Gastroesophageal sphincter (tissue), 3 donors: ENCODE measurements at regions not wholly inside any gene's neighbourhood (a gene's known extent, or its start where the extent isn't known, plus 50 kb on each side); places are given as distances from the start of the nearest gene placed in this dataset.

Source experiments
- CTCF ChIP-seq, 4 experiments: fragments of 200-600 bp in 2 of 4; fragments of 450-650 bp in 2 of 4; sonication (generic) in 1 of 4; IDR thresholded peaks; one replicate each; pipeline ENCODE4 v1.5.1; 2017 to 2019; ENCODE audit warnings: antibody characterized with exemption in 4 of 4, mild to moderate bottlenecking in 2 of 4, moderate library complexity in 2 of 4
- EP300 ChIP-seq: sonication (generic); formaldehyde crosslinking; IDR thresholded peaks from one replicate; pipeline ENCODE4 v1.6.1; 2017; ENCODE audit warnings: antibody characterized with exemption, mild to moderate bottlenecking
- POLR2A ChIP-seq, 2 donors: fragments of 450-650 bp; IDR thresholded peaks; one replicate each; pipeline ENCODE4 v1.6.1; 2017; ENCODE audit warnings: antibody characterized with exemption in 2 of 2, mild to moderate bottlenecking in 2 of 2, moderate library complexity in 1 of 2
- POLR2AphosphoS5 ChIP-seq: sonication (generic); formaldehyde crosslinking; IDR thresholded peaks from one replicate; pipeline ENCODE4 v1.6.1; 2017; ENCODE audit warnings: antibody characterized with exemption

- TF ChIP-seq CTCF (IDR thresholded peaks at IDR 0.05): no peak
- TF ChIP-seq EP300: no peak
- no peak for TF ChIP-seq POLR2A (IDR thresholded peaks at IDR 0.05)
- peak; percentile 19 for TF ChIP-seq POLR2AphosphoS5
These were observed 78.7 kb upstream of the TGFBR2 start for GRCh38 chr3:30527720-30528119.
